ENCODE measurements at regions not wholly inside any gene's neighbourhood (a gene's known extent, or its start where the extent isn't known, plus 50 kb on each side); places are given as distances from the start of the nearest gene placed in this dataset.

- TF ChIP-seq MXD4 (CRISPR knock-in tag; IDR thresholded peaks at IDR 0.05; ENCODE audit: borderline replicate concordance) (no peak), PRRX2 (CRISPR knock-in tag; IDR thresholded peaks at IDR 0.05) (no peak), ZNF396 (CRISPR knock-in tag; IDR thresholded peaks at IDR 0.05; ENCODE audit: borderline replicate concordance) (no peak), MLX (CRISPR knock-in tag; IDR thresholded peaks at IDR 0.05) (no peak), GRHL2 (CRISPR knock-in tag; IDR thresholded peaks at IDR 0.05; ENCODE audit: insufficient replicate concordance, severe bottlenecking) (no peak), ZBTB43 (CRISPR knock-in tag; IDR thresholded peaks at IDR 0.05) (no peak), PREB (CRISPR knock-in tag; IDR thresholded peaks at IDR 0.05; ENCODE audit: borderline replicate concordance) (no peak), NR1H2 (CRISPR knock-in tag; IDR thresholded peaks at IDR 0.05) (no peak), GTF2I (CRISPR knock-in tag; conservative IDR thresholded peaks at IDR 0.05) (no peak)
- TF ChIP-seq, protein P1, sequence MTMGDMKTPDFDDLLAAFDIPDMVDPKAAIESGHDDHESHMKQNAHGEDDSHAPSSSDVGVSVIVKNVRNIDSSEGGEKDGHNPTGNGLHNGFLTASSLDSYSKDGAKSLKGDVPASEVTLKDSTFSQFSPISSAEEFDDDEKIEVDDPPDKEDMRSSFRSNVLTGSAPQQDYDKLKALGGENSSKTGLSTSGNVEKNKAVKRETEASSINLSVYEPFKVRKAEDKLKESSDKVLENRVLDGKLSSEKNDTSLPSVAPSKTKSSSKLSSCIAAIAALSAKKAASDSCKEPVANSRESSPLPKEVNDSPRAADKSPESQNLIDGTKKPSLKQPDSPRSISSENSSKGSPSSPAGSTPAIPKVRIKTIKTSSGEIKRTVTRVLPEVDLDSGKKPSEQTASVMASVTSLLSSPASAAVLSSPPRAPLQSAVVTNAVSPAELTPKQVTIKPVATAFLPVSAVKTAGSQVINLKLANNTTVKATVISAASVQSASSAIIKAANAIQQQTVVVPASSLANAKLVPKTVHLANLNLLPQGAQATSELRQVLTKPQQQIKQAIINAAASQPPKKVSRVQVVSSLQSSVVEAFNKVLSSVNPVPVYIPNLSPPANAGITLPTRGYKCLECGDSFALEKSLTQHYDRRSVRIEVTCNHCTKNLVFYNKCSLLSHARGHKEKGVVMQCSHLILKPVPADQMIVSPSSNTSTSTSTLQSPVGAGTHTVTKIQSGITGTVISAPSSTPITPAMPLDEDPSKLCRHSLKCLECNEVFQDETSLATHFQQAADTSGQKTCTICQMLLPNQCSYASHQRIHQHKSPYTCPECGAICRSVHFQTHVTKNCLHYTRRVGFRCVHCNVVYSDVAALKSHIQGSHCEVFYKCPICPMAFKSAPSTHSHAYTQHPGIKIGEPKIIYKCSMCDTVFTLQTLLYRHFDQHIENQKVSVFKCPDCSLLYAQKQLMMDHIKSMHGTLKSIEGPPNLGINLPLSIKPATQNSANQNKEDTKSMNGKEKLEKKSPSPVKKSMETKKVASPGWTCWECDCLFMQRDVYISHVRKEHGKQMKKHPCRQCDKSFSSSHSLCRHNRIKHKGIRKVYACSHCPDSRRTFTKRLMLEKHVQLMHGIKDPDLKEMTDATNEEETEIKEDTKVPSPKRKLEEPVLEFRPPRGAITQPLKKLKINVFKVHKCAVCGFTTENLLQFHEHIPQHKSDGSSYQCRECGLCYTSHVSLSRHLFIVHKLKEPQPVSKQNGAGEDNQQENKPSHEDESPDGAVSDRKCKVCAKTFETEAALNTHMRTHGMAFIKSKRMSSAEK (CRISPR knock-in tag; IDR thresholded peaks at IDR 0.05; ENCODE audit: borderline replicate concordance), result no peak
- TF ChIP-seq, protein P2, sequence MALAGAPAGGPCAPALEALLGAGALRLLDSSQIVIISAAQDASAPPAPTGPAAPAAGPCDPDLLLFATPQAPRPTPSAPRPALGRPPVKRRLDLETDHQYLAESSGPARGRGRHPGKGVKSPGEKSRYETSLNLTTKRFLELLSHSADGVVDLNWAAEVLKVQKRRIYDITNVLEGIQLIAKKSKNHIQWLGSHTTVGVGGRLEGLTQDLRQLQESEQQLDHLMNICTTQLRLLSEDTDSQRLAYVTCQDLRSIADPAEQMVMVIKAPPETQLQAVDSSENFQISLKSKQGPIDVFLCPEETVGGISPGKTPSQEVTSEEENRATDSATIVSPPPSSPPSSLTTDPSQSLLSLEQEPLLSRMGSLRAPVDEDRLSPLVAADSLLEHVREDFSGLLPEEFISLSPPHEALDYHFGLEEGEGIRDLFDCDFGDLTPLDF (CRISPR knock-in tag; IDR thresholded peaks at IDR 0.05), result no peak
- H3K9me3 Mint-ChIP-seq, result peaks cover 14% of the 10 kb centered on the region
- no peak overlapping the region for H3K27ac Mint-ChIP-seq
- H3K4me1 Mint-ChIP-seq, result peaks cover 37% of the 10 kb centered on the region
- CTCF ChIA-PET, result no interaction called here
- H3K36me3 Mint-ChIP-seq, result peaks cover 12% of the 10 kb centered on the region
- H3K27me3 Mint-ChIP-seq (ENCODE audit: low read depth), result no peaks in the 10 kb centered on the region
- DNase-seq (ENCODE audit: low spot score) (no peak), ATAC-seq (no peak)
- POLR2A ChIA-PET, result no interaction called here
- no peak overlapping the region for H3K4me3 Mint-ChIP-seq
These were observed 141.0 kb upstream of the LMNTD1 start for GRCh38 chr12:25694072-25694471.

DNA sequence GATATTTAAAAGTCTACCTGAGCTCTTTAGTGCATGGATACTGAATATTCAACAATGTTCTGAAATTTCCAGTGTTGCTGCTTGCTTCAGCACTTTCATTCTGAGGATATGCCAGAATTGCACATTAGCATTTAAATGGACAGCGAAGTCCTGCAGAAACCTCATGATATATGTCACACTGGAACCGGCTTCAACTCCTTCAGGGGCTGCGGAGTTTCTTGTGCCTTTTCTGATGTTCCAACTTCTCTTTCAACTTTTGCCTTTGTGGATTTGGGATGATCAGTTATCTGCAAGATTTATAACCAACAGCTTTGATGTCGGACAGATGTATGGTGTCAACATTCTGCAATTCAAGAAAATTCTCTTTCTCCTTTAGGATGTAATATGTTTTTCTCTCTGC, 142.5 kb upstream of the LMNTD1 start:
- POLR2A ChIA-PET, result no interaction called here
- peaks cover 12% of the 10 kb centered on the region for H3K36me3 Mint-ChIP-seq
- H3K27ac Mint-ChIP-seq, result no peak overlapping the region
- peaks cover 14% of the 10 kb centered on the region for H3K9me3 Mint-ChIP-seq
- peaks cover 30% of the 10 kb centered on the region for H3K4me1 Mint-ChIP-seq
- ATAC-seq (no peak), DNase-seq (ENCODE audit: low spot score) (no peak)
- CTCF ChIA-PET, result no interaction called here
- H3K4me3 Mint-ChIP-seq, result no peak overlapping the region
- no peaks in the 10 kb centered on the region for H3K27me3 Mint-ChIP-seq (ENCODE audit: low read depth)
- TF ChIP-seq, protein P3, sequence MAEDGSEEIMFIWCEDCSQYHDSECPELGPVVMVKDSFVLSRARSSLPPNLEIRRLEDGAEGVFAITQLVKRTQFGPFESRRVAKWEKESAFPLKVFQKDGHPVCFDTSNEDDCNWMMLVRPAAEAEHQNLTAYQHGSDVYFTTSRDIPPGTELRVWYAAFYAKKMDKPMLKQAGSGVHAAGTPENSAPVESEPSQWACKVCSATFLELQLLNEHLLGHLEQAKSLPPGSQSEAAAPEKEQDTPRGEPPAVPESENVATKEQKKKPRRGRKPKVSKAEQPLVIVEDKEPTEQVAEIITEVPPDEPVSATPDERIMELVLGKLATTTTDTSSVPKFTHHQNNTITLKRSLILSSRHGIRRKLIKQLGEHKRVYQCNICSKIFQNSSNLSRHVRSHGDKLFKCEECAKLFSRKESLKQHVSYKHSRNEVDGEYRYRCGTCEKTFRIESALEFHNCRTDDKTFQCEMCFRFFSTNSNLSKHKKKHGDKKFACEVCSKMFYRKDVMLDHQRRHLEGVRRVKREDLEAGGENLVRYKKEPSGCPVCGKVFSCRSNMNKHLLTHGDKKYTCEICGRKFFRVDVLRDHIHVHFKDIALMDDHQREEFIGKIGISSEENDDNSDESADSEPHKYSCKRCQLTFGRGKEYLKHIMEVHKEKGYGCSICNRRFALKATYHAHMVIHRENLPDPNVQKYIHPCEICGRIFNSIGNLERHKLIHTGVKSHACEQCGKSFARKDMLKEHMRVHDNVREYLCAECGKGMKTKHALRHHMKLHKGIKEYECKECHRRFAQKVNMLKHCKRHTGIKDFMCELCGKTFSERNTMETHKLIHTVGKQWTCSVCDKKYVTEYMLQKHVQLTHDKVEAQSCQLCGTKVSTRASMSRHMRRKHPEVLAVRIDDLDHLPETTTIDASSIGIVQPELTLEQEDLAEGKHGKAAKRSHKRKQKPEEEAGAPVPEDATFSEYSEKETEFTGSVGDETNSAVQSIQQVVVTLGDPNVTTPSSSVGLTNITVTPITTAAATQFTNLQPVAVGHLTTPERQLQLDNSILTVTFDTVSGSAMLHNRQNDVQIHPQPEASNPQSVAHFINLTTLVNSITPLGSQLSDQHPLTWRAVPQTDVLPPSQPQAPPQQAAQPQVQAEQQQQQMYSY (CRISPR knock-in tag; IDR thresholded peaks at IDR 0.05), result no peak
- TF ChIP-seq TP53 (CRISPR knock-in tag; IDR thresholded peaks at IDR 0.05) (no peak), NFE2L1 (CRISPR knock-in tag; IDR thresholded peaks at IDR 0.05) (no peak), ARID4B (CRISPR knock-in tag; IDR thresholded peaks at IDR 0.05; ENCODE audit: borderline replicate concordance) (no peak), MXD4 (CRISPR knock-in tag; IDR thresholded peaks at IDR 0.05; ENCODE audit: borderline replicate concordance) (no peak), CREB1 (CRISPR knock-in tag; IDR thresholded peaks at IDR 0.05) (no peak)
- TF ChIP-seq, protein P4, sequence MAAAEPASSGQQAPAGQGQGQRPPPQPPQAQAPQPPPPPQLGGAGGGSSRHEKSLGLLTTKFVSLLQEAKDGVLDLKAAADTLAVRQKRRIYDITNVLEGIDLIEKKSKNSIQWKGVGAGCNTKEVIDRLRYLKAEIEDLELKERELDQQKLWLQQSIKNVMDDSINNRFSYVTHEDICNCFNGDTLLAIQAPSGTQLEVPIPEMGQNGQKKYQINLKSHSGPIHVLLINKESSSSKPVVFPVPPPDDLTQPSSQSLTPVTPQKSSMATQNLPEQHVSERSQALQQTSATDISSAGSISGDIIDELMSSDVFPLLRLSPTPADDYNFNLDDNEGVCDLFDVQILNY (CRISPR knock-in tag; IDR thresholded peaks at IDR 0.05), result no peak
